ENCODE measurements at regions not wholly inside any gene's neighbourhood (a gene's known extent, or its start where the extent isn't known, plus 50 kb on each side); places are given as distances from the start of the nearest gene placed in this dataset.

GRCh38 chr1:222105861-222106260, 364.0 kb upstream of the DUSP10 start:
- TF ChIP-seq CTCF (IDR thresholded peaks at IDR 0.05 in 8 of 11, conservative IDR thresholded peaks at IDR 0.05 in 3 of 11) (no peak), POLR2A (IDR thresholded peaks at IDR 0.05) (no peak)
